HL-60 (cell line): ENCODE measurements at regions not wholly inside any gene's neighbourhood (a gene's known extent, or its start where the extent isn't known, plus 50 kb on each side); places are given as distances from the start of the nearest gene placed in this dataset.

Experiments
- DNase-seq, 2 experiments: peaks; one replicate each; pipeline ENCODE4 v3.0.0-alpha.2; 2010 to 2020; ENCODE audit warnings: low read depth in 1 of 2, low spot score in 1 of 2
- H3K27ac ChIP-seq: fragments of 250-450 bp; sonication (Bioruptor Pico); replicated peaks from 2 replicates; pipeline ENCODE4 v1.5.1; 2020; ENCODE audit warnings: mild to moderate bottlenecking, moderate library complexity
- H3K27me3 ChIP-seq: fragments of 250-450 bp; sonication (Bioruptor Pico); 2 replicates; pipeline ENCODE4 v1.5.1; 2021; ENCODE audit warnings: mild to moderate bottlenecking, moderate library complexity; ENCODE audit not compliant: insufficient read depth, poor library complexity, severe bottlenecking
- H3K4me3 ChIP-seq: replicated peaks from 2 replicates; pipeline ENCODE4 v1.5.1; 2011; ENCODE audit warnings: mild to moderate bottlenecking, control low read depth, low read length; ENCODE audit not compliant: insufficient read depth
- GABPA ChIP-seq: IDR thresholded peaks from 2 replicates; pipeline ENCODE4 v1.6.1; 2012; ENCODE audit warnings: low read depth
- POLR2AphosphoS5 ChIP-seq: IDR thresholded peaks from 2 replicates; pipeline ENCODE4 v1.6.1; 2012; ENCODE audit warnings: low read depth
- SPI1 ChIP-seq: IDR thresholded peaks from 2 replicates; pipeline ENCODE4 v1.6.1; 2012; ENCODE audit warnings: low read depth, mild to moderate bottlenecking, borderline replicate concordance
- TF ChIP-seq, protein P1 (sequence below): IDR thresholded peaks from 2 replicates; pipeline ENCODE4 v1.6.1; 2012; ENCODE audit warnings: low read depth; ENCODE audit not compliant: insufficient replicate concordance
- TF ChIP-seq, protein P2 (sequence below): IDR thresholded peaks from one replicate; pipeline ENCODE4 v1.5.1; 2011; ENCODE audit warnings: low read length, control low read depth, inconsistent platforms; ENCODE audit not compliant: insufficient read depth

DNA sequence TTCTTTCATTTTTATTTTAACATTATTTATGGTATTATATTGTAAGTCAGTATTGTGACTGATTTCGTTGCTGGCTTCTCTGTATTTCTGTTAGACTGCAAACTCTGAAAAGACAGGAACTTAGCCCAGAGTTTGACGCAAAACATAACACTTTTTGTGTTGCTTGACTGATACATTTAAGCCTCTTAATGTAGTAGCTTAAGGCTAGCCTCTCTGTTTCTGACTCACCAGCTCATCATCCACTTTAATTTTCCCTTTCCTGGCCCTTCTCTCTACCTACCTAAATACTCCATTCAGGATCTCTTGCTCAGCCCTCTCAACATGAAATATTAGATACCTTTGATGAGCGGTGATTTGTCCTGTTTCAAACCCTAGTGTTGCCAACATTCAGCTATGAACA is 420.6 kb downstream of the LRFN5 start:
- H3K4me3 ChIP-seq = no peak overlapping the region
- no peak for DNase-seq
- H3K27me3 ChIP-seq = no peaks in the 10 kb centered on the region
- H3K27ac ChIP-seq = no peak overlapping the region
- TF ChIP-seq GABPA = no peak
- TF ChIP-seq, protein P1, sequence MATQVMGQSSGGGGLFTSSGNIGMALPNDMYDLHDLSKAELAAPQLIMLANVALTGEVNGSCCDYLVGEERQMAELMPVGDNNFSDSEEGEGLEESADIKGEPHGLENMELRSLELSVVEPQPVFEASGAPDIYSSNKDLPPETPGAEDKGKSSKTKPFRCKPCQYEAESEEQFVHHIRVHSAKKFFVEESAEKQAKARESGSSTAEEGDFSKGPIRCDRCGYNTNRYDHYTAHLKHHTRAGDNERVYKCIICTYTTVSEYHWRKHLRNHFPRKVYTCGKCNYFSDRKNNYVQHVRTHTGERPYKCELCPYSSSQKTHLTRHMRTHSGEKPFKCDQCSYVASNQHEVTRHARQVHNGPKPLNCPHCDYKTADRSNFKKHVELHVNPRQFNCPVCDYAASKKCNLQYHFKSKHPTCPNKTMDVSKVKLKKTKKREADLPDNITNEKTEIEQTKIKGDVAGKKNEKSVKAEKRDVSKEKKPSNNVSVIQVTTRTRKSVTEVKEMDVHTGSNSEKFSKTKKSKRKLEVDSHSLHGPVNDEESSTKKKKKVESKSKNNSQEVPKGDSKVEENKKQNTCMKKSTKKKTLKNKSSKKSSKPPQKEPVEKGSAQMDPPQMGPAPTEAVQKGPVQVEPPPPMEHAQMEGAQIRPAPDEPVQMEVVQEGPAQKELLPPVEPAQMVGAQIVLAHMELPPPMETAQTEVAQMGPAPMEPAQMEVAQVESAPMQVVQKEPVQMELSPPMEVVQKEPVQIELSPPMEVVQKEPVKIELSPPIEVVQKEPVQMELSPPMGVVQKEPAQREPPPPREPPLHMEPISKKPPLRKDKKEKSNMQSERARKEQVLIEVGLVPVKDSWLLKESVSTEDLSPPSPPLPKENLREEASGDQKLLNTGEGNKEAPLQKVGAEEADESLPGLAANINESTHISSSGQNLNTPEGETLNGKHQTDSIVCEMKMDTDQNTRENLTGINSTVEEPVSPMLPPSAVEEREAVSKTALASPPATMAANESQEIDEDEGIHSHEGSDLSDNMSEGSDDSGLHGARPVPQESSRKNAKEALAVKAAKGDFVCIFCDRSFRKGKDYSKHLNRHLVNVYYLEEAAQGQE = no peak
- TF ChIP-seq SPI1 = no peak
- TF ChIP-seq, protein P2, sequence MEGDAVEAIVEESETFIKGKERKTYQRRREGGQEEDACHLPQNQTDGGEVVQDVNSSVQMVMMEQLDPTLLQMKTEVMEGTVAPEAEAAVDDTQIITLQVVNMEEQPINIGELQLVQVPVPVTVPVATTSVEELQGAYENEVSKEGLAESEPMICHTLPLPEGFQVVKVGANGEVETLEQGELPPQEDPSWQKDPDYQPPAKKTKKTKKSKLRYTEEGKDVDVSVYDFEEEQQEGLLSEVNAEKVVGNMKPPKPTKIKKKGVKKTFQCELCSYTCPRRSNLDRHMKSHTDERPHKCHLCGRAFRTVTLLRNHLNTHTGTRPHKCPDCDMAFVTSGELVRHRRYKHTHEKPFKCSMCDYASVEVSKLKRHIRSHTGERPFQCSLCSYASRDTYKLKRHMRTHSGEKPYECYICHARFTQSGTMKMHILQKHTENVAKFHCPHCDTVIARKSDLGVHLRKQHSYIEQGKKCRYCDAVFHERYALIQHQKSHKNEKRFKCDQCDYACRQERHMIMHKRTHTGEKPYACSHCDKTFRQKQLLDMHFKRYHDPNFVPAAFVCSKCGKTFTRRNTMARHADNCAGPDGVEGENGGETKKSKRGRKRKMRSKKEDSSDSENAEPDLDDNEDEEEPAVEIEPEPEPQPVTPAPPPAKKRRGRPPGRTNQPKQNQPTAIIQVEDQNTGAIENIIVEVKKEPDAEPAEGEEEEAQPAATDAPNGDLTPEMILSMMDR = no peak
- TF ChIP-seq POLR2AphosphoS5 = no peak

DNA sequence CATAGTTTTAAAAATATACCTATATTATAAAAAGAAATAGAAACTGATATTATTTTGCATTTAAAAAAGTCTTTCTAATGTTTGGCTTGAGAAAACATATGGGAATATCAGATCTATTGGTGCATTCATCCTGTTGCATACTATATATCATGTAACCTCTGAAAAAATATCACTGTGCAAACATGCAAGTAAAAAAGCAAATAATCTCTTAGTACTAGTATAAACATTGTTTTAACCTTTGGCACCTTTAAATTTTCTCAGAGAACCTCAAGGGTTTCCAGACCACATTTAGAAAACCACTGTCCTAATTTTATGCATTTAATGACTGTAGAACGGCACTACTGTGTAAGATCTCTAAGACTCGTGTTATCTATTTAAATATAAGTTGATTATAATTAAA is 416.8 kb downstream of the LRFN5 start:
- TF ChIP-seq SPI1 (no peak), GABPA (no peak), POLR2AphosphoS5 (no peak)
- TF ChIP-seq, protein P2 = no peak
- TF ChIP-seq, protein P1 = no peak
- Histone ChIP-seq H3K27ac (no peak overlapping the region), H3K27me3 (no peaks in the 10 kb centered on the region), H3K4me3 (no peak overlapping the region)
- no peak for DNase-seq

DNA sequence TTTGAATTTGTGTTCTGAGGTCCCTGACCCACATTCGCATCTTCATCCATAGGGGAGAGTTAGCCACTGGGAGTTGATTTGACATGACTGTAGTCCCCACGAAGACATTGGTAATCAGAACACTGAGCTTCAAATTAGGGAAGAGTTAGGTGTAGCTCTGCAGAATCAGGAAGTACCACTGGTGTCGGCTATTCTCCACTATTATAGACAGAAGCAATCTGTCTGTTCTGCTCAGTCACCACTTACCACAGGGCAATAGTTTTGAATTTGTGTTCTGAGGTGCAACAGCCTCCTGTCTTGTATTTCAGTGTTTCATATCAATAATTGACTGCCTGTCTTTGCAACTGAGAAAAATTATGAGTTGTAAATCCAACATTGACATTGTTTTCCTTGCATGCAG is 407.6 kb downstream of the LRFN5 start:
- TF ChIP-seq SPI1 (no peak), GABPA (no peak), POLR2AphosphoS5 (no peak)
- TF ChIP-seq, protein P2 = no peak
- TF ChIP-seq, protein P1 = no peak
- H3K27me3 ChIP-seq = no peaks in the 10 kb centered on the region
- DNase-seq = no peak
- no peak overlapping the region for H3K4me3 ChIP-seq
- no peak overlapping the region for H3K27ac ChIP-seq
